HG02970 (cell line): ENCODE measurements at regions not wholly inside any gene's neighbourhood (a gene's known extent, or its start where the extent isn't known, plus 50 kb on each side); places are given as distances from the start of the nearest gene placed in this dataset.
"Not testable (repeated sequence)": the region's sequence is repeated elsewhere in the genome, so short reads cannot be mapped to it uniquely, and the experiment has no call there.

Experiments used
- ATAC-seq: cut with Tn5 transposase; IDR thresholded peaks from one replicate; pipeline ENCODE4 v1.9.1; 2021; ENCODE audit warnings: mild to moderate bottlenecking, moderate library complexity, moderate number of reproducible peaks; ENCODE audit not compliant: unreplicated experiment, low FRiP score

- ATAC-seq, result no peak
These were observed 612.0 kb upstream of the ACTRT1 start for GRCh38 chrX:128664211-128664610.

GRCh38 chrX:128653524-128654060 lies 601.4 kb upstream of the ACTRT1 start:
- no peak for ATAC-seq

DNA sequence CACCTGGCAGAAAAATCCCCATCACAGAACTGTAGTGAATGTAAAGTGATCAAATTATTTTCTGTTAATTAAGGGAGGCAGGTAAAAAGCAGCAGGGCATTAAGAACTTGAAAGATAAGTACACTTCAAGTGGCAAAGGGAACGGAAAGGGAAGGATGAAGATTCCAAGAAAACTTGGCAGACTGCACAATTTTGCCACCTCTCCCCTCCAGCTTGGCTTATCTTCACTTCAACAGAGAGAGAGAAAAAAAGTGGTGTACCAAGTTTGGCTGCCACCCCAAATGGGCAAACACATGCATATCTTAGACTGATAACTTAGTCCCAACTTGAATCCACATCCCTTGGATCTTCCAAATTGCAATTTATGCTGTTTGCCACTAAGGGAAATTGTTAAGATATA lies 598.1 kb upstream of the ACTRT1 start:
- no peak for ATAC-seq

DNA sequence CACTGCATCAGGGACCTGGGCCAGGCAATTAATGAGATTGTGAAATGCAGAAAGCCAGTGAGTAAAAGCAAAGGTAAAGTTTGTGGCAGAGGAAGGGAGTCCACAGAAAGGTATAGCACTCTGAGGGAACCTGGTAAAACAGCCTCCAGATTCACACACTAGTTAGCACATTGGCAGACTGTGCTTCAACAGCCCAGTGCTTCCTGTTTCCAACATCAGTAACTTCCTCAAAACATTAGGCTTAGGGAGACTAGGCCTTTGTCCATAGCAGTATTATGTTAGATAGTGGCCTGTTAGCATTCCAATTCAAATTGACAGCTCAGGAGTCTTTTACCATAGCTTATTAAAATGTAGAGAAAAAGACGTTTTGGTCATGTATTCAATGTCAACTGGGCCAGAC lies 582.6 kb upstream of the ACTRT1 start:
- ATAC-seq, result no peak

DNA sequence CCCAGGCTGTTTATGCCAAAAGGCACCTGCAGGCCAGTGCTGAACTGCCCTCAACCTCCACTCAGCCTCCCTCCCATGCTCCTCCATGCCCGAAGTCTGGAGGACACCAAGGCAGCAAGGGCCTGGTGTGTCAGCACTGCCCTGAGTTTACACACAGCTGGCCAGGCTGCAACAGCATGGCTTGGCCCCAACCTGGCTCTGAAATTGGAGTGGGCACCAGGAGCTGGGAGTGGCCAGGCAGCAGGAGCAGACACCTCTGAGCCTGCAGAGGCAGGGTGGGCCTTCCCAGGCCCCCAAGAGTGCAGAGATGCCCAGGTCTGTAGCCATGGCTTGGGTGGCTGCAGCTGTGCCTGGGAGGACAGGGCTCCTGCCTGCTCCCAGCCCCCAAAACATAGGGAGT lies 571.2 kb upstream of the ACTRT1 start:
- ATAC-seq, result no peak

- no peak for ATAC-seq
These were observed 570.1 kb upstream of the ACTRT1 start for GRCh38 chrX:128622296-128622695.

DNA sequence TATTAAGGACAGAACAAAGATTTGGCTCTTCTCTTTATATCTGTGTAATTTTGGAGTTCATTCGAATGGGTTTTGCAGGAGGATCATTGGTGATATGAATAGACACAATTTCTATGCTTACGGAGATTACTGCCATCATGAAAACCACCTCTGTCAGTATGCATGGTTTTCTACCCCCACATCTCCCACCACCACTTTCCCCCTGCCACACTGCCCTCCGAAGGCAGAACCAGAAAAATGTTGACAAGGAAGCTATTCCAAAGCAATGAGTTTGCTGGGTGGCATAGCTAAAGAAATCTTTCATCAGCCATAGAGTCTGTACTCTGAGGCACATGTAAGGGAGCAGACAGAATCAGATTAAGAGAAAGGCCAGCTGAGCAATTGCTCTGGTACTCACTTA lies 567.3 kb upstream of the ACTRT1 start:
- ATAC-seq, result no peak

GRCh38 chrX:128616933-128617332 lies 564.7 kb upstream of the ACTRT1 start:
- ATAC-seq, result no peak

- ATAC-seq, result not testable (repeated sequence)
These were observed 554.6 kb upstream of the ACTRT1 start for GRCh38 chrX:128606817-128607216.

- ATAC-seq, result not testable (repeated sequence)
These were observed 554.2 kb upstream of the ACTRT1 start for GRCh38 chrX:128606357-128606756.

DNA sequence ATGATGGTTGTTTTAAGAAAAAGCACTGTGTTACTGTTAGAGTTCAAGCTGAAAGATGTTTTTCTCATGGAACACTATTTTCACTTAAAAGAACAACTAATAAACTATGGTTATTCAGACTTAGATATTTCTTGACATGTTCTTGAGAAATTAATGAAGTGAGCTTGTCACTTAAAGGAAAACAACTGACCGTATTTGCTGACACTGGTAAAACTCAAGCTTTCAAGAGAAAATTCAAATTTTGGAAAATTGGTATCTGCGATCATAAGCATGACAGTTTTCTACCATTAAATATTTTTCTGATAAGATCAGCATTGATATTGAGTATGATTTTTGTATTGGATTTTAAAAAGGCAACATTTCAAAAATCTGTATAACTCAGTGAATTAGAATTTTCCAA lies 549.5 kb upstream of the ACTRT1 start:
- no peak for ATAC-seq

GRCh38 chrX:128599632-128600031 lies 547.4 kb upstream of the ACTRT1 start:
- no peak for ATAC-seq

- no peak for ATAC-seq
These were observed 529.8 kb upstream of the ACTRT1 start for GRCh38 chrX:128582036-128582435.

- no peak for ATAC-seq
These were observed 529.4 kb upstream of the ACTRT1 start for GRCh38 chrX:128581615-128582014.

DNA sequence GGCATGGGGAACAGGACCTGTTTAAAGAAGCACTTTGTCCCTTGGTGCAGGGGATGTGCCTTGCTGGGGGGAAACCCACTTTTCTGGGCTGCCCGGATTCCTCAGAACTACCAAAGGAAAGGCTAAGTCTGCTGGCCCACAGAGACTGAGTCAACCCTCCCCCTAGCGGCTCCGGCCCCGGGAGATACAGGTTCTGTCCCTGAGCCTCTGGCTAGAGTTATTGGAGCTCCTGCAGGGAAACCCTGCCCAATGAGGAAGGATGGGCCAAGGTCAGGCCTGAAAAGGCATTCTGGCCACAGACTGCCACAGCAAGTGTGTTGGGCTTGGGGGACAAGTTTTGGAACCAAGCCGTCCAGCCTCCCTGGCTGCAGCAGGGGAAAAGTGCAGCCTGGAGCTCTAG lies 490.9 kb upstream of the ACTRT1 start:
- ATAC-seq, result no peak

GRCh38 chrX:128518508-128518907 lies 466.3 kb upstream of the ACTRT1 start:
- no peak for ATAC-seq

- no peak for ATAC-seq
These were observed 465.5 kb upstream of the ACTRT1 start for GRCh38 chrX:128517691-128518090.

GRCh38 chrX:128504496-128504895 lies 452.3 kb upstream of the ACTRT1 start:
- no peak for ATAC-seq

- ATAC-seq, result no peak
These were observed 411.9 kb upstream of the ACTRT1 start for GRCh38 chrX:128464116-128464515.

- ATAC-seq, result no peak
These were observed 408.6 kb upstream of the ACTRT1 start for GRCh38 chrX:128460835-128461234.

GRCh38 chrX:128458888-128459287 lies 406.7 kb upstream of the ACTRT1 start:
- ATAC-seq, result no peak

DNA sequence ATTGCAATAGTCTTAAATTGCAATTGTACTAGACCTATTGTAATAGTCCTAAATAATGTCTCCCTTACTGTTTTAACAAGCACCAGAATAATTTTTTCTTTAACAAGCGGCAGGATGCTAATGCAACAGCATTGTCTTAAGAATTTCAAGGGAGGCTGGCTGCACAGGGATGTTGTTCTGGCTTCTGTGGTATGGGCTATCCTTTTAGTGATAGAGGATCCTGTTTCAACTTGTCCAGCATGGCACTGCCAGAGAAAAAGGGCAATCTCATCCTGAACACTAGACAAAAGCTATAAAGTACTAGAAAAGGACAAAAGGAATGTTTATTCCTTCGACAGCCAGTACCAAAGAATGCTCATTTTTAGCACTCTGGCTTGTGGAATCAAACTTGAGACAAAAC lies 405.5 kb upstream of the ACTRT1 start:
- no peak for ATAC-seq

DNA sequence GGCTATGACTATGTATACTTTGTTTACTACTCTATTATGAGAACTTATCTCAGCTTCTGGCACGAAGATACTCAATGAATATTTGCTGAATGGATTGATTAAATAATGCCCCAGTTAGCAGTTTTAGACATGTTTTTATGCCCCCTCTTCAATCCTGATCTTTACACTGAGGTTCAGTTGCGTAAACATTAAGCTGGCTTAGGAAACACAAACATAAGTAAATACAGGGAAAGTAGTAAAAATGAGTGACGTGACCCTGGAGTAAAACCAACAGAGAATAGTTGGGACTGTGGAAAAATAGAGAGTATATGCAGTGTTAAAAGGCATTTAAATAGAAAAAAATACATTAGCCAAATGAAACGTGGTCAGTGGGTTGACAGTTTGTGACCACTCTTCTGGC lies 387.0 kb upstream of the ACTRT1 start:
- ATAC-seq, result no peak
